GM06990 (cell line): ENCODE measurements at regions not wholly inside any gene's neighbourhood (a gene's known extent, or its start where the extent isn't known, plus 50 kb on each side); places are given as distances from the start of the nearest gene placed in this dataset.

Experiments
- DNase-seq: peaks from one replicate; pipeline ENCODE4 v3.0.0-alpha.2; 2011; ENCODE audit not compliant: insufficient read length; ENCODE audit errors: extremely low read depth
- H3K27me3 ChIP-seq: replicated peaks from 2 replicates; pipeline ENCODE4 v1.6.0; 2011; ENCODE audit warnings: low read length; ENCODE audit not compliant: control insufficient read depth, insufficient read depth
- H3K36me3 ChIP-seq: 2 replicates; pipeline ENCODE4 v1.5.1; 2011; ENCODE audit warnings: low read length; ENCODE audit not compliant: control insufficient read depth, insufficient read depth
- H3K4me3 ChIP-seq: replicated peaks from 2 replicates; pipeline ENCODE4 v1.5.1; 2011; ENCODE audit warnings: low read depth, mild to moderate bottlenecking, control low read depth, low read length
- TF ChIP-seq, protein P1 (sequence below): IDR thresholded peaks from 2 replicates; pipeline ENCODE4 v1.5.1; 2011; ENCODE audit warnings: low read length, control low read depth, mild to moderate bottlenecking, inconsistent platforms; ENCODE audit not compliant: insufficient read depth, poor library complexity, severe bottlenecking

DNA sequence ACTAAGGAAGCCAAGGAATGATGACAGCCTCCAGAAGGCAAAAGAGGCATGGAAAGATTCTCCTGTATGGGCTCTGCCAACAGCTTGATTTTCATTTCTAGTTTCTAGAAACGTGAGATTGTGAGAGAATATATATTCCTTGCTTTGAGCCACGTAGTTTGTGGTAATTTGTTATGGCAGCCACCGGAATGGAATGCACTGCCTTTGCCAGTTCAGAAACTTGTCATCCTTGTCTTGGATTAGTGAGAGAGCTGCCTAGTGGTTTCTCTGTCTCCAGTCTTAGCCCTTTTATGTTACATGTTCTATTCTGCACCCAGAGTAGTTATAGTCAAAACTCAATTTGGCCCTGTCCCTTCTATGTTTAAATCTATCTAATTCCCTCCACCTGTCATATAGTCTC lies 216.0 kb upstream of the PTGFR start:
- no peaks in the 10 kb centered on the region for H3K36me3 ChIP-seq
- no peak overlapping the region for H3K4me3 ChIP-seq
- DNase-seq, result no peak
- no peaks in the 10 kb centered on the region for H3K27me3 ChIP-seq
- TF ChIP-seq, protein P1, sequence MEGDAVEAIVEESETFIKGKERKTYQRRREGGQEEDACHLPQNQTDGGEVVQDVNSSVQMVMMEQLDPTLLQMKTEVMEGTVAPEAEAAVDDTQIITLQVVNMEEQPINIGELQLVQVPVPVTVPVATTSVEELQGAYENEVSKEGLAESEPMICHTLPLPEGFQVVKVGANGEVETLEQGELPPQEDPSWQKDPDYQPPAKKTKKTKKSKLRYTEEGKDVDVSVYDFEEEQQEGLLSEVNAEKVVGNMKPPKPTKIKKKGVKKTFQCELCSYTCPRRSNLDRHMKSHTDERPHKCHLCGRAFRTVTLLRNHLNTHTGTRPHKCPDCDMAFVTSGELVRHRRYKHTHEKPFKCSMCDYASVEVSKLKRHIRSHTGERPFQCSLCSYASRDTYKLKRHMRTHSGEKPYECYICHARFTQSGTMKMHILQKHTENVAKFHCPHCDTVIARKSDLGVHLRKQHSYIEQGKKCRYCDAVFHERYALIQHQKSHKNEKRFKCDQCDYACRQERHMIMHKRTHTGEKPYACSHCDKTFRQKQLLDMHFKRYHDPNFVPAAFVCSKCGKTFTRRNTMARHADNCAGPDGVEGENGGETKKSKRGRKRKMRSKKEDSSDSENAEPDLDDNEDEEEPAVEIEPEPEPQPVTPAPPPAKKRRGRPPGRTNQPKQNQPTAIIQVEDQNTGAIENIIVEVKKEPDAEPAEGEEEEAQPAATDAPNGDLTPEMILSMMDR, result no peak

DNA sequence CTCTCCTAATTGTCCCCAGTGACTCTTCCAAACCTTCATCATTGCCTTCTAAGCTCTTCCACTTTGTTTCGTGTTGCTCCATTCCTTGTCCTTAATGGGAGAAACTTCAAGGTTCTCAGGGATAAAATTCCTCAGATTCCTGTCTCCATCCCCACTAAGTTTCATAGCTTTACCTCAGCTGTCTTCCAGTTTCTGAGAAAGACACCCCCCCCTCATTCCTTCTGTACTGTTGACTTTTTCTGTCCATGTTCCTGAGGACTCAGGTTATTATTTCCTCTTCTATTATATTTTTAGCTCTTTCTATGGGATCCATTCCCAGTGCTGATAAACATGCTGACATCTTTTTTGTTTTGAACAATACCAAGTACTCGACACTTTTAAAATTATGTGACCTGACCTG lies 215.3 kb upstream of the PTGFR start:
- Histone ChIP-seq H3K4me3 (no peak overlapping the region), H3K27me3 (no peaks in the 10 kb centered on the region), H3K36me3 (no peaks in the 10 kb centered on the region)
- TF ChIP-seq, protein P1, result no peak
- DNase-seq, result no peak

DNA sequence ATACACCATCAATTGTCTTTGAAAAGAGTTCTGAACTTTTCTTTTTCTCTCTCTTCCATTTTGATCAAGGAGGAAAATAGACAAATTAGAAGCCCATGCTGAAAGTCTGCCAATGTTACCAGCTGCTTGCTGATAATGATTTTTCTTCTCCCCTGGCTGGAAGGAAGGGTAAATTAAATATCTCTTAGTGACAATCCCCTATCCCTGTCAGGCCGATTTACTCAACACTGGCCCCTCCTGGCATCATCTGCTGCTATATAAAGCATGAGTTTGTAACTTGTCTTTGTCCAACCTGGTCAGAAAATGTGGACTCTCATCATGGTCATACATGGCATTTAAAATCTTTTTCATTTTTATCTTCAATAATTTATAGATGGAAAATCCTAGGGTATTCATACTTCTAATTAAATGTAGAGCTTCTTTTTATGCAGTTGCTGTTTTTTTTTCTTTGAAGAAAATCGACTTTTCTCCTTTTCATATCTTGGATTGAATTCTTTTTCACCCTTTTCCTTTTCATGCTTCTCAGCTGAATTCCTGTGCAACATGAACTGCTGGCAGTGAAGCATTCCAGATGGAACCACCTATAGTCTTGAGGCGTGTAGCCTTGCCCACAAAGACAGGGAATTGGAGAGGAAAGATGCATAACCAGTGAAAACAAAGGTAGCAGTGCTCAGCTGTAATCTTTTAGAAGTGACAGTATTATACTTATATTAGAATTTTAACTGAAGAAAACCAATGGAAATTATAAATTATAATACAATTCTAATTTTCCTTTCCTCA lies 214.7 kb upstream of the PTGFR start:
- TF ChIP-seq, protein P1, result no peak
- DNase-seq, result no peak
- H3K4me3 ChIP-seq, result no peak overlapping the region
- no peaks in the 10 kb centered on the region for H3K27me3 ChIP-seq
- no peaks in the 10 kb centered on the region for H3K36me3 ChIP-seq

DNA sequence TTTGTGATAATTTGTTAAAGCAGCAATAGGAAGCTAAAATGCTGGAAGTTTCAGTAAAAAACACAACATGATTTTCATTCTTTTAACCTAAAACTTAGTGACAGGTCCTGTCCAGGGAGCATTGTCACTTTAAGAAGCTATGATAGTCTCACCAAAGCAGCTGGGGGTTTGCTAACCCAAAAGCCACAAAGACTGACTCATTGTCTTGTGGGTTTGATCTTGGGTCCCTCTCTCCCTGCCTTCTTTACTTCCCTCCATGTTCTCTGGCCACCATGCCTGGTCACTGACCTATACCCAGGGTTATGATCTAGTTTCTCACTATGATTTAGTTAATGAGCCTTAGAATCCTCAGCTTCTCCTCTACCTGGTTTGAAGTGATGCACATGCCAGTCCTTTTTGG lies 213.5 kb upstream of the PTGFR start:
- no peaks in the 10 kb centered on the region for H3K36me3 ChIP-seq
- TF ChIP-seq, protein P1, result no peak
- no peaks in the 10 kb centered on the region for H3K27me3 ChIP-seq
- no peak overlapping the region for H3K4me3 ChIP-seq
- DNase-seq, result no peak

DNA sequence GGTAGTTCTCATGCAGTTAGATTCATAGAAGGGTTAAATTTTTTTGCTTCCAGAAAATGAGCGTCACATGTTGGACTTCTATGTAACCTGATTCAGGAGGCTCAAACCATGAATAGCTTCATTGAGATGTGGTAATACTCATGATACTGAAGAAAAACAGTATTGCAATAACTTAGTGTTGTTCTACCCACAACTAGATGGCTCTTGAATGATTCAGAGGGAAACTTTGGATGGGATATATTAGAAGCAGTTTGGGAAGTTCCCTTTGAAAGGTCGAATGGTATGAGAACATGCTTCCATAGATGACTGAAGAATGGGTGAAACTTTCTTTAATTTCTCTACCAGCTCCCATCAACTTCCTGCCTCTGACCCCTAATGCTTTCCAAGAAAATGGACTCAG lies 211.7 kb upstream of the PTGFR start:
- Histone ChIP-seq H3K36me3 (no peaks in the 10 kb centered on the region), H3K27me3 (no peaks in the 10 kb centered on the region), H3K4me3 (no peak overlapping the region)
- TF ChIP-seq, protein P1, result no peak
- no peak for DNase-seq

DNA sequence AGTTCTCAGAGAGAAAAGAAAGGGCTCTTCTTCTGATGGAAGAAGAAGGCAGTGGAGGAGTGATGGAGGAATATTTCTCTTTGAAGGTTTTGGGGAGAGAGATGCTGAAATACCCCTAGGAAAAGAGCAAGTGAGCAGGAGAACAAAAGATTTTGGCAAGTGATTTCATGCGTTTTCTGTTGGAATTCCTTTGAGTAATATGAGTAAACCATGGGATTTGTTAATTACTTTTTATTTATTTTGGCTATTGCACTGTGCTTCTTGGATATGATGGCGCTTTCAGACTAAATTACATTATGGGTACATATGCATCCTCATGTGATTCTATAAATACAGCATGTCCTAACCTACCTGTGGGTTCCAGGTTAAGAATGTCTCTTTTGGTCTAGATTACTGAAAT lies 210.1 kb upstream of the PTGFR start:
- TF ChIP-seq, protein P1, result no peak

More for the DNA sequence above, 210.1 kb upstream of the PTGFR start:
- Histone ChIP-seq H3K36me3 (no peaks in the 10 kb centered on the region), H3K4me3 (no peak overlapping the region), H3K27me3 (no peaks in the 10 kb centered on the region)
- DNase-seq, result no peak
